ENCODE measurements at regions not wholly inside any gene's neighbourhood (a gene's known extent, or its start where the extent isn't known, plus 50 kb on each side); places are given as distances from the start of the nearest gene placed in this dataset.

GRCh38 chr13:53341144-53341510, 312.5 kb downstream of the OLFM4 start:
- no peak for TF ChIP-seq POLR2A (IDR thresholded peaks at IDR 0.05)
- TF ChIP-seq, protein P1, sequence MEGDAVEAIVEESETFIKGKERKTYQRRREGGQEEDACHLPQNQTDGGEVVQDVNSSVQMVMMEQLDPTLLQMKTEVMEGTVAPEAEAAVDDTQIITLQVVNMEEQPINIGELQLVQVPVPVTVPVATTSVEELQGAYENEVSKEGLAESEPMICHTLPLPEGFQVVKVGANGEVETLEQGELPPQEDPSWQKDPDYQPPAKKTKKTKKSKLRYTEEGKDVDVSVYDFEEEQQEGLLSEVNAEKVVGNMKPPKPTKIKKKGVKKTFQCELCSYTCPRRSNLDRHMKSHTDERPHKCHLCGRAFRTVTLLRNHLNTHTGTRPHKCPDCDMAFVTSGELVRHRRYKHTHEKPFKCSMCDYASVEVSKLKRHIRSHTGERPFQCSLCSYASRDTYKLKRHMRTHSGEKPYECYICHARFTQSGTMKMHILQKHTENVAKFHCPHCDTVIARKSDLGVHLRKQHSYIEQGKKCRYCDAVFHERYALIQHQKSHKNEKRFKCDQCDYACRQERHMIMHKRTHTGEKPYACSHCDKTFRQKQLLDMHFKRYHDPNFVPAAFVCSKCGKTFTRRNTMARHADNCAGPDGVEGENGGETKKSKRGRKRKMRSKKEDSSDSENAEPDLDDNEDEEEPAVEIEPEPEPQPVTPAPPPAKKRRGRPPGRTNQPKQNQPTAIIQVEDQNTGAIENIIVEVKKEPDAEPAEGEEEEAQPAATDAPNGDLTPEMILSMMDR (IDR thresholded peaks at IDR 0.05): no peak

Data from esophagus squamous epithelium (tissue), 4 donors.